HepG2 (cell line): ENCODE measurements at regions not wholly inside any gene's neighbourhood (a gene's known extent, or its start where the extent isn't known, plus 50 kb on each side); places are given as distances from the start of the nearest gene placed in this dataset.

Source experiments
- AKNA ChIP-seq: sonication (generic); formaldehyde crosslinking; IDR thresholded peaks from 2 replicates; pipeline ENCODE4 v1.4.0; 2020; ENCODE audit warnings: missing genetic modification reagents, borderline replicate concordance
- FOXA3 ChIP-seq: IDR thresholded peaks from 2 replicates; pipeline ENCODE4 v1.6.1; 2016; ENCODE audit warnings: missing genetic modification reagents, missing compliant biosample characterization
- HDAC2 ChIP-seq: sonication (generic); formaldehyde crosslinking; IDR thresholded peaks from 2 replicates; pipeline ENCODE4 v1.4.0; 2020; ENCODE audit warnings: missing genetic modification reagents
- HNF4A ChIP-seq: sonication (generic); formaldehyde crosslinking; IDR thresholded peaks from 2 replicates; pipeline ENCODE4 v1.4.0; 2020; ENCODE audit warnings: missing genetic modification reagents
- HOXA5 ChIP-seq: sonication (generic); formaldehyde crosslinking; IDR thresholded peaks from 2 replicates; pipeline ENCODE4 v1.4.0; 2020; ENCODE audit warnings: missing genetic modification reagents
- HOXA9 ChIP-seq: sonication (generic); formaldehyde crosslinking; IDR thresholded peaks from 2 replicates; pipeline ENCODE4 v1.8.1; 2022; ENCODE audit warnings: missing genetic modification reagents, mild to moderate bottlenecking, moderate library complexity, borderline replicate concordance
- JARID2 ChIP-seq: sonication (generic); formaldehyde crosslinking; IDR thresholded peaks from 2 replicates; pipeline ENCODE4 v1.8.1; 2023; ENCODE audit warnings: missing genetic modification reagents, inconsistent platforms; ENCODE audit not compliant: insufficient replicate concordance
- NFKB2 ChIP-seq: sonication (generic); formaldehyde crosslinking; IDR thresholded peaks from 2 replicates; pipeline ENCODE4 v1.4.0; 2020; ENCODE audit warnings: missing genetic modification reagents, borderline replicate concordance
- PRPF4 ChIP-seq: fragments of 200-400 bp; formaldehyde crosslinking; IDR thresholded peaks from 2 replicates; pipeline ENCODE4 v1.6.1; 2016; ENCODE audit warnings: low read length, low read depth; ENCODE audit not compliant: poor library complexity, severe bottlenecking
- PTBP1 ChIP-seq: fragments of 200-400 bp; formaldehyde crosslinking; IDR thresholded peaks from 2 replicates; pipeline ENCODE4 v1.6.1; 2018; ENCODE audit warnings: low read length, low read depth; ENCODE audit not compliant: poor library complexity, severe bottlenecking
- SIN3B ChIP-seq: fragments of 150-350 bp; IDR thresholded peaks from 2 replicates; pipeline ENCODE4 v1.6.1; 2014; ENCODE audit warnings: low read length
- TAF1 ChIP-seq: sonication (generic); formaldehyde crosslinking; IDR thresholded peaks from 2 replicates; pipeline ENCODE4 v1.4.0; 2020; ENCODE audit warnings: missing genetic modification reagents
- ZFY ChIP-seq: sonication (generic); formaldehyde crosslinking; IDR thresholded peaks from 2 replicates; pipeline ENCODE4 v1.4.0; 2020; ENCODE audit warnings: missing genetic modification reagents
- ZNF138 ChIP-seq: sonication (generic); formaldehyde crosslinking; IDR thresholded peaks from 2 replicates; pipeline ENCODE4 v1.5.0; 2020; ENCODE audit warnings: mild to moderate bottlenecking, low read depth, missing genetic modification reagents
- ZNF280D ChIP-seq: sonication (generic); formaldehyde crosslinking; IDR thresholded peaks from 2 replicates; pipeline ENCODE4 v1.5.1; 2020; ENCODE audit warnings: mild to moderate bottlenecking, missing genetic modification reagents
- ZNF383 ChIP-seq: sonication (generic); formaldehyde crosslinking; IDR thresholded peaks from 2 replicates; pipeline ENCODE4 v1.4.0; 2020; ENCODE audit warnings: missing genetic modification reagents, mild to moderate bottlenecking, borderline replicate concordance
- ZNF788 ChIP-seq: sonication (generic); formaldehyde crosslinking; IDR thresholded peaks from 2 replicates; pipeline ENCODE4 v1.5.0; 2020; ENCODE audit warnings: mild to moderate bottlenecking, missing genetic modification reagents, borderline replicate concordance
- ZSCAN20 ChIP-seq: sonication (generic); formaldehyde crosslinking; IDR thresholded peaks from 2 replicates; pipeline ENCODE4 v1.4.0; 2020; ENCODE audit warnings: missing genetic modification reagents, mild to moderate bottlenecking, borderline replicate concordance
- TF ChIP-seq, protein P1 (sequence below): sonication (generic); formaldehyde crosslinking; IDR thresholded peaks from 2 replicates; pipeline ENCODE4 v1.8.1; 2023; ENCODE audit warnings: missing genetic modification reagents, inconsistent platforms, borderline replicate concordance

DNA sequence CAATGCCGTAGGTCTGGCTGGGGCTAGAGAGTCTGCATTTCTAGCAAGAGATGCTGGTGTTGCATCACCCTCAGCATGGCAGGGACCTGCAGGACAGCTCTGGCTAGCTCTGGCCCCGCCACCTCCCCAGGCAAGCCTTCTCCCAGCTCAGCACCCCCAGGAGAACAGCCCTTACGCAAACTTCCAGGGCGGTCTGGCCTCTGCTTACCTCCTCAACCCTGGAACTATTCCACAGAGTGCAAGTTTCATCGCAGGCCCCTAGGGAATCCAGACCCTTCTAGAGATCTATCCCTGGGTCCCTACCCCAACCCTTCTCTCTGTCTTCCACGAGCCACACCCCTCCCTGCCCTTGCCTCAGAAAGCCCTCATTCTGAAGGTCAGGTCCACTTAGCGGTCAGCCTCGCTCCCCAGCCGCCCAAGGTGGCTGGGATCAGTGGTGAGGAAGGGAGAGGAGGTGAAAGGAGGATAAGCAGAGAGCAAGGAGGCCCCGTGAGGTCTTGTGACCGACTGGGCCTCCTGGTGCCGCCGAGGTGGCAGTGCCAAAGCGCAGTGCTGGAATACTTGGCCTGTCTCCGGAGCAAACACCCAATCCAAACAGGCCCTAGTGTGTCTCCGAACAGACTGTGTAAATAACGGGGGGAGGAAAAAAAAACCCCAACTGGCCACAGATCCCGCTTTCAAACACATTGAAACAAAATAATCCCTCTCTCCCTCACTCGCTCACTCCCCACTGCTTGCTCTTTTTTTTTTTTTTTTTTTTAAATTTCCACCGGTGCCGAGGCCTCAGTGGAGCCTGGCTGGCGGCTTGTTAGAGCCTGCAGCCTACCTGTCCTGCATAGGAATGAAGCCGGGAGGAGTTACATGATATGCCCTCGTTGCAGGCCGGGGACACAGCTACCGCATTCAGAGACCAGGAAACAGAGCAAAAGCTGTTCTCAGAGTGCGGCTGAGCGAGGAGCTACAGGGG lies 380.9 kb downstream of the SOX9 start (continued):
- TF ChIP-seq JARID2 (CRISPR knock-in tag) (no peak), NFKB2 (CRISPR knock-in tag) (peak; percentile 91; the same call in 1 of the 2 replicates), PTBP1 (peak; percentile 33), ZNF383 (0 out of 2 replicates have a peak, but pooled peaks have one; percentile 18), HDAC2 (CRISPR knock-in tag) (peak; percentile 71; the same call in 1 of the 2 replicates), ZFY (CRISPR knock-in tag) (peak; percentile 88), TAF1 (CRISPR knock-in tag) (peak; percentile 77), SIN3B (no peak), ZNF788 (CRISPR knock-in tag) (no peak), FOXA3 (CRISPR knock-in tag) (peak; percentile 90), ZSCAN20 (0 out of 2 replicates have a peak, but pooled peaks have one; percentile 25), ZNF280D (CRISPR knock-in tag) (peak; percentile 35; the same call in 1 of the 2 replicates), HOXA9 (CRISPR knock-in tag) (no peak), AKNA (CRISPR knock-in tag) (0 out of 2 replicates have a peak, but pooled peaks have one; percentile 21), HNF4A (peak; percentile 9), HOXA5 (CRISPR knock-in tag) (0 out of 2 replicates have a peak, but pooled peaks have one; percentile 13), PRPF4 (no peak), ZNF138 (CRISPR knock-in tag) (0 out of 2 replicates have a peak, but pooled peaks have one; percentile 53)
- TF ChIP-seq, protein P1, sequence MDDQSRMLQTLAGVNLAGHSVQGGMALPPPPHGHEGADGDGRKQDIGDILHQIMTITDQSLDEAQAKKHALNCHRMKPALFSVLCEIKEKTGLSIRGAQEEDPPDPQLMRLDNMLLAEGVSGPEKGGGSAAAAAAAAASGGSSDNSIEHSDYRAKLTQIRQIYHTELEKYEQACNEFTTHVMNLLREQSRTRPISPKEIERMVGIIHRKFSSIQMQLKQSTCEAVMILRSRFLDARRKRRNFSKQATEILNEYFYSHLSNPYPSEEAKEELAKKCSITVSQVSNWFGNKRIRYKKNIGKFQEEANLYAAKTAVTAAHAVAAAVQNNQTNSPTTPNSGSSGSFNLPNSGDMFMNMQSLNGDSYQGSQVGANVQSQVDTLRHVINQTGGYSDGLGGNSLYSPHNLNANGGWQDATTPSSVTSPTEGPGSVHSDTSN (CRISPR knock-in tag) = no peak
